CD4-positive, alpha-beta T cell (primary cell): ENCODE measurements at regions not wholly inside any gene's neighbourhood (a gene's known extent, or its start where the extent isn't known, plus 50 kb on each side); places are given as distances from the start of the nearest gene placed in this dataset.

ENCODE experiments used
- ATAC-seq: fragments of 200-7000 bp; cut with Tn5 transposase; one replicate; pipeline ENCODE4 v1.10.0; 2022; ENCODE audit warnings: mild to moderate bottlenecking; ENCODE audit not compliant: poor library complexity
- CTCF ChIA-PET: fragments of 350-600 bp; sonication (Branson Sonifier 250); formaldehyde crosslinking; loops from one replicate; lab custom pipeline; 2021; ENCODE audit warnings: antibody characterized with exemption, inconsistent platforms; lab: Charles Lee
- POLR2A ChIA-PET: fragments of 350-600 bp; sonication (Branson Sonifier 250); formaldehyde crosslinking; loops from one replicate; lab custom pipeline; 2021; ENCODE audit warnings: antibody characterized with exemption, inconsistent platforms; lab: Charles Lee
- DNase-seq, 14 experiments: peaks; one replicate each; pipeline ENCODE4 v3.0.0-alpha.2; 2013 to 2020; ENCODE audit warnings: mixed read lengths in 2 of 14
- H3K27ac ChIP-seq, 2 donors: one replicate each; pipeline versions ENCODE4 v1.5.1 to v1.7.0; 2013; ENCODE audit warnings: low read length in 2 of 2, low read depth in 1 of 2, mild to moderate bottlenecking in 1 of 2
- H3K27me3 ChIP-seq, 2 experiments: 1 replicate in 1 of 2; 2 replicates in 1 of 2; pipeline versions ENCODE4 v1.6.1 to v1.7.0; 2013; ENCODE audit warnings: low read length in 2 of 2, control low read depth in 1 of 2, mild to moderate bottlenecking in 1 of 2, moderate library complexity in 1 of 2; ENCODE audit not compliant: insufficient read depth in 2 of 2, control insufficient read depth in 1 of 2
- H3K36me3 ChIP-seq: one replicate; pipeline ENCODE4 v1.6.1; 2013; ENCODE audit warnings: low read length, control low read depth; ENCODE audit not compliant: insufficient read depth
- H3K4me1 ChIP-seq: one replicate; pipeline ENCODE4 v1.6.1; 2013; ENCODE audit warnings: low read length, control low read depth; ENCODE audit not compliant: insufficient read depth
- H3K4me3 ChIP-seq: one replicate; pipeline ENCODE4 v1.5.1; 2013; ENCODE audit warnings: mild to moderate bottlenecking, low read length, moderate library complexity
- H3K9me3 ChIP-seq, 2 experiments: 1 replicate in 1 of 2; 2 replicates in 1 of 2; pipeline versions ENCODE4 v1.6.1 to v1.7.0; 2013; ENCODE audit warnings: low read length in 2 of 2, mild to moderate bottlenecking in 2 of 2, control low read depth in 1 of 2, moderate library complexity in 1 of 2; ENCODE audit not compliant: control insufficient read depth in 1 of 2, insufficient read depth in 1 of 2
- H3K27ac Mint-ChIP-seq: one replicate; pipeline ENCODE4 v1.8.0; 2020; ENCODE audit warnings: mixed read lengths
- H3K27me3 Mint-ChIP-seq: one replicate; pipeline ENCODE4 v1.8.0; 2021; ENCODE audit warnings: mixed read lengths
- H3K36me3 Mint-ChIP-seq: one replicate; pipeline ENCODE4 v1.8.0; 2021; ENCODE audit warnings: low read depth, mixed read lengths
- H3K4me1 Mint-ChIP-seq: one replicate; pipeline ENCODE4 v1.8.0; 2021; ENCODE audit warnings: low read depth, mixed read lengths
- H3K4me3 Mint-ChIP-seq: one replicate; pipeline ENCODE4 v1.8.0; 2020; ENCODE audit warnings: mild to moderate bottlenecking, mixed read lengths
- H3K9me3 Mint-ChIP-seq: one replicate; pipeline ENCODE4 v1.8.0; 2020; ENCODE audit warnings: mixed read lengths
- intact Hi-C, 2 experiments: fragments of 100-400 bp; cut with DNase I in 1 of 2; cut with micrococcal nuclease in 1 of 2; formaldehyde crosslinking; loops; one replicate each; pipeline versions ENCODE4 v1.15.1 to v1.9.0; 2023 to 2025; cut with DNase I, micrococcal nuclease
- TF ChIP-seq, protein P1 (sequence below): fragments of 200-600 bp; IDR thresholded peaks from one replicate; pipeline ENCODE4 v1.8.0; 2022; ENCODE audit warnings: antibody characterized with exemption, mild to moderate bottlenecking

DNA sequence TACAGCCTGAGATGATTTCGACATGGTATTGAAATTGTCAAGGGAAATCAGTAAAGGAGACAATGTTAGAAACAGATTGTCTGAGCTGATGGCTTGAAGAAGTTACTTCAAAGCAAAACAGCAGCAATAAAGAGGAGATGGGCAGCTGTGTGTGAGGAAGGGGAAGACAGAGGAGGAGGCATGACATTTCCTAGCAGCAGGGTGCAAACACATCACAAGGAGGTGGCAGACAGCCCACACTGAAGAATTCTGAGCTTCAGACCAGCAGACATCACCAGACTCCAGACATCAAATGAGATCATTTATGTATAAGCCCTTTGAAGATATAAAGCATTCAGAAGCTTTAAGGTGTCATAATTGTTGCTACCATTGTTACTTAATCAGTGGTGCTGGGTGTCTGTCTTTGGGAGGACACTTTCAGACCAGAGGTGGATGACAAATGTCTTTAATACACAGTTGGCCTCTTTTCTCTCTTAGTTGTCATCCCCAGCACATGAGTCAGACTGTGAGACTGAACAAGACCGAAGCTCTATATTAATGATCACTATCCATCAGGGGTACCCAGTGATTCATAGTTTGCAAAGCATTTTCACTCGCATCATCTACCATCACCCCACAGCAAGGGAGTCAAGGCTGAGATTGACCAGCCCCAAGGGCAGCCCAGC lies 203.9 kb downstream of the MINAR1 start:
- TF ChIP-seq, protein P1, sequence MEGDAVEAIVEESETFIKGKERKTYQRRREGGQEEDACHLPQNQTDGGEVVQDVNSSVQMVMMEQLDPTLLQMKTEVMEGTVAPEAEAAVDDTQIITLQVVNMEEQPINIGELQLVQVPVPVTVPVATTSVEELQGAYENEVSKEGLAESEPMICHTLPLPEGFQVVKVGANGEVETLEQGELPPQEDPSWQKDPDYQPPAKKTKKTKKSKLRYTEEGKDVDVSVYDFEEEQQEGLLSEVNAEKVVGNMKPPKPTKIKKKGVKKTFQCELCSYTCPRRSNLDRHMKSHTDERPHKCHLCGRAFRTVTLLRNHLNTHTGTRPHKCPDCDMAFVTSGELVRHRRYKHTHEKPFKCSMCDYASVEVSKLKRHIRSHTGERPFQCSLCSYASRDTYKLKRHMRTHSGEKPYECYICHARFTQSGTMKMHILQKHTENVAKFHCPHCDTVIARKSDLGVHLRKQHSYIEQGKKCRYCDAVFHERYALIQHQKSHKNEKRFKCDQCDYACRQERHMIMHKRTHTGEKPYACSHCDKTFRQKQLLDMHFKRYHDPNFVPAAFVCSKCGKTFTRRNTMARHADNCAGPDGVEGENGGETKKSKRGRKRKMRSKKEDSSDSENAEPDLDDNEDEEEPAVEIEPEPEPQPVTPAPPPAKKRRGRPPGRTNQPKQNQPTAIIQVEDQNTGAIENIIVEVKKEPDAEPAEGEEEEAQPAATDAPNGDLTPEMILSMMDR: no peak
- Histone ChIP-seq H3K36me3 (no peaks in the 10 kb centered on the region), H3K27ac (no peak overlapping the region), H3K9me3 (peaks cover 0 to 5% of the 10 kb centered on the region in 2 experiments), H3K4me3 (no peak overlapping the region), H3K4me1 (no peaks in the 10 kb centered on the region), H3K27me3 (peaks cover 0 to 13% of the 10 kb centered on the region in 2 experiments)
- ChIA-PET CTCF (interaction anchor here (1.7 kb wide), 1 partner anchor 10 kb away, joined by 3 read pairs; no protein-coding TSS in a partner anchor), POLR2A (no interaction called here)
- intact Hi-C loops: no loop called here
- Mint-ChIP-seq H3K4me3 (no peak overlapping the region), H3K27ac (no peak overlapping the region), H3K9me3 (peaks cover 2% of the 10 kb centered on the region), H3K4me1 (no peaks in the 10 kb centered on the region), H3K36me3 (no peaks in the 10 kb centered on the region), H3K27me3 (peaks cover 69% of the 10 kb centered on the region)
- ATAC-seq (no peak), DNase-seq (no peak)

DNA sequence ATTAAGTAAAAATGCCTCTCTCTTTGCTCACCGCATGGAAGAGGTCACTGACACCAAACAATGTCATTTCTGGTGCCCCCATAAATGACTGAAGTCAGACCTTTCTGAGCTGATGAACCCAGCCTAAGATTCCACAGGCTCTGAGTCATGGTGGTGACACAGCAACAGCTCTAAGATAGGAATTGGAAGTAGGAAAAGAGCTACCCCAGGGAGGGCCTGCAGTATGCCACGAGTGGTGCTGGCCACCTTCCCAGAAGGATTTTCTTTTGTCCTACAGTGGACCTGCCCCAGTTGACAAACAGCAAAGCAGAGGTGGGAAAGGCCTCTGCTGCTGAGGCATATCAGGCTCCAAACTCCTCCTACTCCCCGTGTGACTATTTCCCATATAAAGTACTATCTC lies 208.1 kb downstream of the MINAR1 start:
- Mint-ChIP-seq H3K4me1 (no peaks in the 10 kb centered on the region), H3K9me3 (peaks cover 2% of the 10 kb centered on the region), H3K27ac (no peak overlapping the region), H3K36me3 (no peaks in the 10 kb centered on the region), H3K27me3 (peaks cover 64% of the 10 kb centered on the region), H3K4me3 (no peak overlapping the region)
- H3K4me3 ChIP-seq: no peak overlapping the region
- no peaks in the 10 kb centered on the region for H3K9me3 ChIP-seq
- no peaks in the 10 kb centered on the region for H3K4me1 ChIP-seq
- no peak for ATAC-seq
- no peak overlapping the region for H3K27ac ChIP-seq
- ChIA-PET CTCF (no interaction called here), POLR2A (no interaction called here)
- peaks cover 4 to 14% of the 10 kb centered on the region in 2 experiments for H3K27me3 ChIP-seq
- no peak for DNase-seq
- no peaks in the 10 kb centered on the region for H3K36me3 ChIP-seq
- intact Hi-C loops: no loop called here
- TF ChIP-seq, protein P1: no peak

DNA sequence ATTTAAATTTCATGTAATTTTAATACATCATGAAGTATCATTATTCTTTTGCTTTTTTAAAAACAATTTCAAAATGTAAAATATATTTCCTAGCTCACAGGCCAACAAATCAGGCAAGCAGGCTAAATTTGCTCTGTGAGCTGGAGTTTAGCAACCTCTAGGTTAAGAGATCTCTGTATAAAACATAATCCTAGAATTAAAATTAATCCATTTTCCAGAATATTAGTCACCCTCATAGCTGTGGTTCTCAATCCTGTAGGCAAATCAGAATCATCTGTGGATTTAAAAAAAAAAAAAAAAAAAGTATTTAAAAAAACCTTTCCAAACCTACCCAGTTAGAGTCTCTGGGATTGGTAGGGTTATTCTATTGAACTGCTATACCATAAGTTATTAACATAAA lies 209.7 kb downstream of the MINAR1 start:
- H3K4me3 ChIP-seq: no peak overlapping the region
- ChIA-PET CTCF (no interaction called here), POLR2A (no interaction called here)
- no peaks in the 10 kb centered on the region for H3K4me1 Mint-ChIP-seq
- no peak overlapping the region for H3K27ac ChIP-seq
- TF ChIP-seq, protein P1: no peak
- H3K9me3 Mint-ChIP-seq: peaks cover 9% of the 10 kb centered on the region
- intact Hi-C loops: no loop called here
- ATAC-seq (no peak), DNase-seq (no peak)
- H3K27me3 Mint-ChIP-seq: peaks cover 54% of the 10 kb centered on the region
- no peak overlapping the region for H3K27ac Mint-ChIP-seq
- H3K36me3 Mint-ChIP-seq: no peaks in the 10 kb centered on the region
- H3K27me3 ChIP-seq: peaks cover 4 to 14% of the 10 kb centered on the region in 2 experiments
- H3K4me3 Mint-ChIP-seq: no peak overlapping the region
- H3K4me1 ChIP-seq: no peaks in the 10 kb centered on the region
- no peaks in the 10 kb centered on the region for H3K36me3 ChIP-seq
- no peaks in the 10 kb centered on the region for H3K9me3 ChIP-seq
